ENCODE measurements at regions not wholly inside any gene's neighbourhood (a gene's known extent, or its start where the extent isn't known, plus 50 kb on each side); places are given as distances from the start of the nearest gene placed in this dataset.

GRCh38 chr20:10799735-10800134, 125.9 kb upstream of the JAG1 start:
- FAIRE-seq = no peak

GRCh38 chr20:10800288-10800687, 126.5 kb upstream of the JAG1 start:
- DNase-seq (ENCODE audit: extremely low spot score, insufficient read length, low read depth) (no peak), FAIRE-seq (no peak)

More at GRCh38 chr20:10799735-10800134, 125.9 kb upstream of the JAG1 start:
- DNase-seq (ENCODE audit: extremely low spot score, insufficient read length, low read depth) = no peak

GRCh38 chr20:10802236-10802635, 128.4 kb upstream of the JAG1 start:
- no peak for FAIRE-seq

DNA sequence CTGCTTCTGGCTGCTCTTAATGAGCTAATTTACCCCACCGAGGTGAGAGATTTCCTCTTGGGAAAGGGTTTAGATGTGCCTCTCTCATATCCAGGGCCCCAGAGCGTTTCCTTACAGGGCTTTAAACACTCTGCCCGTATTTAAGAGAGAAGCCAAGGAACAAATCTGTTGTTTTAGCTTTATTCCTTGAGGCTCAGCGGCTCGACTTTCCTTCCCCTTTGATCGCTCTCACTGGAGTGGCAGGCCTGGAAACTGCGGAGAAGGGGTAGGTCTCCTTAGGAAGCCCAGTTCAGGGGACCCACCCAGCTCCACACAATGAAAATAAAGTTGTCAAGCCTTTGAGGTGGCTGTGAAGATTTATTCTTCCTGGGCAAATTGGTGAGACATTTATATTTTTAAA, 132.0 kb upstream of the JAG1 start:
- no peak for DNase-seq (ENCODE audit: extremely low spot score, insufficient read length, low read depth)

More at GRCh38 chr20:10802236-10802635, 128.4 kb upstream of the JAG1 start:
- DNase-seq (ENCODE audit: extremely low spot score, insufficient read length, low read depth) = no peak

GRCh38 chr20:10806539-10806938, 132.7 kb upstream of the JAG1 start:
- DNase-seq (ENCODE audit: extremely low spot score, insufficient read length, low read depth) (no peak), FAIRE-seq (no peak)

More for the DNA sequence above, 132.0 kb upstream of the JAG1 start:
- FAIRE-seq = no peak

GRCh38 chr20:10807013-10807412, 133.2 kb upstream of the JAG1 start:
- DNase-seq (ENCODE audit: extremely low spot score, insufficient read length, low read depth) = no peak
- no peak for FAIRE-seq

DNA sequence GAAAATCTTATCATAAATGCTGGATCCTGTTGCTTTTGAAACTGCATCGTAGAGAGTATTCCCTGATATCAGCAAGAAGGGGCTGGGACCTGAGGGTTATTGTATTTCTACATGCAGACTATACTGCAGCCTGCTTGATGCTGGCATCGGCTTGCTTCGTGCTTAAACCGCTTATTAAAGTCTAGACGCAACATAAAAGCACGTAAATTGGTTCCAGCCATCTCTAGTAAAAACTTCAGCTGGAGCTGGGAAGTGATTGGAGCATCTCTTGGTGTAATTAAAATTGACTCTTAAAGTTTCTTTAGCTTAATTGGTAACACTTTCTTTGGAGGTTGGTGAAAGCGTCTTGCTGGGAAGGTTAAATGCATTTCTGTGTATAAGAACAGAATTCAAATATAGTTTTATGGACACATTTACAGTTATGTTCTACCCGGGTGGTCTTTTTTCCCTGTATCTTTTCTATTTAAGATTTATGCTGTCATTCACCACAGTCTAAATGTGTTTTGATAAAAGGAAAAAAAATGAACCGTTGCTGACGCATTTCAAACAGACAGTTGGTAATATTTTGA, 139.0 kb upstream of the JAG1 start:
- no peak for FAIRE-seq

DNA sequence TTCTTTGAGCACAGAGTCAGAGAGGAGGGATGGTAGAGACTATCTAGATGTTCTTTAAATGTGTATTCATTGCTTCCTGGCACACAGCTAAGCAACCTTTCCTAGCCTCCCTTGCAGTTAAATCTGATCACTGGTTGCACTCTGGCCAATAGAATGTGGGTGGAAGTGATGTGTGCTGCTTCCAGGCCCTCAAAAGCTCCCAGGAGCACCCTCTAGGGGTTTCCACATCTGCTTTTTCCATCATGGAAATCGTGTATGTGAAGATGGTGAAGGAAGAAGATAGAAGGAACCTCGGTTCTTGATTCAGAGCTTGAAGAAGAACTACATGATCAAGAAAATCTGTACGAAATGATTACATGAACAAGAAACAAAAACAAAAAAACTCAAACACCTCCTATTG, 149.8 kb upstream of the JAG1 start:
- DNase-seq (ENCODE audit: extremely low spot score, insufficient read length, low read depth) (no peak), FAIRE-seq (no peak)

More for the DNA sequence above, 139.0 kb upstream of the JAG1 start:
- DNase-seq (ENCODE audit: extremely low spot score, insufficient read length, low read depth) = no peak

DNA sequence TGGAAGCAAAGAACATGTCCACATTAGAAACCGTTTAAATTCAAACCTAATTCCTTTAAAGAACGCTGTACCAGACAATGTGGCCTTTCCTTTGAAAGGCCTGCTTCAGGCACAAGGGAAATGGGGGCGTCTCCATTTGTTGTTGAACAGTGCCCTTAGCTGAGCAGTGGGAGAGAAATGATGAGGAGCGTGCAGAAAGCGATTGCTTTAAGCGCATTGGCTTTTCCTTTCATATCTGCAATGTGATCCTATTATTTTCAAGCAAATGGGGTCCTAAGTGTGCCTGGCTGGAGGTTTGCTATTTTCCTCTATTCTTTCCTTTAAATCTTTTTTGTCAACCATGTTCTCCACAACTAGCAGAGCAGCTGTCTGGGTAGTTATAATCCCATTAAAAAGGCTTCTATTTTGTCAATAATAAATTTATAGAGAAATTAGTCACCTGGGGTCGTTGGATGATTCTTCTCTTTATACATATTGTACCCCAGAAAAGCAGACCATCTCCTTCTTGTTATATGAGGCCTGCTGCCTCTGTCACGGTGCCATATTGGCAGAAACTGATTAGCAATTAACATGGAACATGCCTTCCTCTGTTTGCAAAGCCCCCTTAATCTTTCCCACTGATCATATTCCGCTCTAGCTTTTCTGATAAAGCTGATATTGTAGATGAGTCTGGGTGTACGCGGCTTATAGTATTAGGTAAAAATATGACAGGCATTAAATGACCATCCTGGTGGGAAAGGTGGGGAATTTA, 151.1 kb upstream of the JAG1 start:
- FAIRE-seq (no peak), DNase-seq (ENCODE audit: extremely low spot score, insufficient read length, low read depth) (no peak)

- FAIRE-seq (no peak), DNase-seq (ENCODE audit: extremely low spot score, insufficient read length, low read depth) (no peak)
Measured at GRCh38 chr20:10826111-10826510, 152.3 kb upstream of the JAG1 start.

GRCh38 chr20:10828180-10828579, 154.4 kb upstream of the JAG1 start:
- DNase-seq (ENCODE audit: extremely low spot score, insufficient read length, low read depth) (no peak), FAIRE-seq (no peak)

- no peak for DNase-seq (ENCODE audit: extremely low spot score, insufficient read length, low read depth)
- FAIRE-seq = no peak
Measured at GRCh38 chr20:10832141-10832540, 158.3 kb upstream of the JAG1 start.

DNA sequence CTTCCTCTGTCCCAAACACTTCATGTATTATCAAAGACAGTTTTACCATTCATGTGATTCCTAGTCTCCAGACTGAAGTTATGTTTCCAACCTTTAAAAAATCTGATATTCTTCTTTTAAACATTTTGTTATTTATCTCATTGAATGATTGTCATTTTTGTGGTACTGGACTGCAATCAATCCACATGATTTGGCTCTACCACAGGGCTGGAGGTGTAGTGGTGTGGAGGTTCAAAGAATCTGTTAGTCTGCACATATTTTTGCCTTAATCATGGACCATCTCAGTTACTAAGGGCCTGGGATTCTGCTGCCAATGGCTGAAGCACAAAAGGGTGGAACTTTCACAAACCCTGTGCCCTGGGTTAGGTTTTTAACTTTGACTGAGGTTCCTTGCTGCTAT, 164.1 kb upstream of the JAG1 start:
- DNase-seq (ENCODE audit: extremely low spot score, insufficient read length, low read depth) (no peak), FAIRE-seq (no peak)

DNA sequence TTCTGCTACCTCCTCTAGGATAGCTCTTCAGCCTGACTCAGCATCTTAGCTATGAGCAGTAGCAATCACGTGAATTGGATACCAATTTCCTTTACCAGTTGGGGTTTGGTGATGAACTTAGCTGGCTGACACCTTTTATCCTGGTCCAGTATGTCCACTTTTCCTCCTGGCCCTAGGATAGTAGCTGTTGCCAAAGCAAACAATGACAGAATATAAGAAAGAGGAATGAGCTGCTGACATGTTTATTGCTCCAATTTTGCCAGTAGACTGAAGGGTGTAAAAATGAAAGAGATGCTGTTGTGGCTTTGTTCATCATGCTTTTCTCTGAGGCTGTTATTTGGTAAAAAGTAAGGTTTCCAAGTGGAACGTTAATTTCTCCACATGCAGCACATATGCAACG, 168.3 kb upstream of the JAG1 start:
- no peak for FAIRE-seq
- DNase-seq (ENCODE audit: extremely low spot score, insufficient read length, low read depth) = no peak

DNA sequence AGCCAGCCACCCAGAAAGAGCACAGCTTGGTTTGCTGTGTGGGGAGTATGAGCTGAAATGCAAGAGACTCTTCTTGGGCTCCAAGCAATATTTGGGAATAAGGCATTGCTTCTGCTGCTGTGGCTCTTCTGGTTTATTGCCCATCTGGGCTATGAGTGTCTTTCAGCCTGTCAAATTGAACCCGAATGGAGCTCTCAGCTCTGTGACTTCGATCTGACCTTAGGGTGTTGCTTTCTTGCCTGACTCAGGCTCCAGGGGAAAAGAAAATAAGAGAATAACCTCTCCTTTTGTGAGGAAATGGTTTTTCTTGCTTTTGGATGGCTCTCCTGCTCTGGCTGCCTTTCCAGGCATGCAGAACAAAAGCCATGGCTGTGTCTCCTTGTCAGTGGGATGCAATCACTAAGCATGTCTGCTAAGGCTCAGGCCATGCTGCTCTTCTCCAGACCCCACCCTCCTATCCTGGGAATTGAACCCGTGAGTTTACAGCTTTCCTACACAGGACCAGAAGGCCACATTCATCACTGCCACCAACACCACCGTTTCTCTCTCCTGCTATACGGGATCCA, 169.4 kb upstream of the JAG1 start:
- FAIRE-seq (no peak), DNase-seq (ENCODE audit: extremely low spot score, insufficient read length, low read depth) (no peak)

GRCh38 chr20:10846766-10847165, 173.0 kb upstream of the JAG1 start:
- FAIRE-seq = no peak
- no peak for DNase-seq (ENCODE audit: extremely low spot score, insufficient read length, low read depth)

- FAIRE-seq = no peak
- no peak for DNase-seq (ENCODE audit: extremely low spot score, insufficient read length, low read depth)
Measured at GRCh38 chr20:10848810-10849370, 175.1 kb upstream of the JAG1 start.

DNA sequence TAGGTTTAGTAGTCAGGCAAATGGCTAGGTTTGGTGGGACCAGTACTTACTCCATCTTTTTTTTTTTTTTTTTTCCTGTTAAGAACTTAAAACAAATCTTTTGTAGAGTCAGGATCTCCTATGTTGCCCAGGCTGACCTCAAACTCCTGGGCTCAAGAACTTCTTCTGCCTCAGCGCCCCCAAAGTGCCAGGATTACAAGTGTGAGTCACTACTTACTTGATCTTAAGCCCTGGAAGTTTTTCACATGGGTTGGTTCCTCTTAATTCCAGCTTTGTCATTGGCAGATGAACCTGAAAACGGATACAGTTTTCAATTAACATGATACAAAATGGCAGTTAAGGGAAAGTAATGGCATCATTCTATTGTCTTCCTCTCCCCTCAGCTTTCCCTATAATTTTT, 179.4 kb upstream of the JAG1 start:
- DNase-seq (ENCODE audit: extremely low spot score, insufficient read length, low read depth) (no peak), FAIRE-seq (no peak)

GRCh38 chr20:10853731-10854130, 179.9 kb upstream of the JAG1 start:
- no peak for FAIRE-seq
- DNase-seq (ENCODE audit: extremely low spot score, insufficient read length, low read depth) = no peak

- FAIRE-seq (no peak), DNase-seq (ENCODE audit: extremely low spot score, insufficient read length, low read depth) (no peak)
Measured at GRCh38 chr20:10854976-10855375, 181.2 kb upstream of the JAG1 start.

DNA sequence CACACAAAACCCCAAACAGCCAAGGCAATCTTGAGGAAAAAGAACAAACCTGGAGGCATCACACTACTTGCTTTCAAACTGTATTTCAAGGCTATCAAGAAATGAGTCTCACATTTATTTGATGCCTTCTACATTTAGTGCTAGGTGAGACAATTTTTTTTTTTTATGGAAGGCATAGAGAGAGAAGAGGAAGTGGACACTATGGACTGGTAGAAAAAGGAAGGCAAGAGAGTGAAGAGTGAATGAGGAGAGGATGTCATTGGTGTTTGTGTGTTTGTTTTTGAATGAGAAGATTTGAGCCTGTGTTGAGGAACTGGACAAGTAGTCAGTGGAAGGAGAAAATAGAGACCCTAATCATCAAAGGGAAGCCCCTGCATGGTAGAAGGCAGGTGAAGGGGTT, 182.0 kb upstream of the JAG1 start:
- DNase-seq (ENCODE audit: extremely low spot score, insufficient read length, low read depth) = no peak
- FAIRE-seq = no peak

All from GM18507 (cell line).